ENCODE measurements at regions not wholly inside any gene's neighbourhood (a gene's known extent, or its start where the extent isn't known, plus 50 kb on each side); places are given as distances from the start of the nearest gene placed in this dataset.

DNA sequence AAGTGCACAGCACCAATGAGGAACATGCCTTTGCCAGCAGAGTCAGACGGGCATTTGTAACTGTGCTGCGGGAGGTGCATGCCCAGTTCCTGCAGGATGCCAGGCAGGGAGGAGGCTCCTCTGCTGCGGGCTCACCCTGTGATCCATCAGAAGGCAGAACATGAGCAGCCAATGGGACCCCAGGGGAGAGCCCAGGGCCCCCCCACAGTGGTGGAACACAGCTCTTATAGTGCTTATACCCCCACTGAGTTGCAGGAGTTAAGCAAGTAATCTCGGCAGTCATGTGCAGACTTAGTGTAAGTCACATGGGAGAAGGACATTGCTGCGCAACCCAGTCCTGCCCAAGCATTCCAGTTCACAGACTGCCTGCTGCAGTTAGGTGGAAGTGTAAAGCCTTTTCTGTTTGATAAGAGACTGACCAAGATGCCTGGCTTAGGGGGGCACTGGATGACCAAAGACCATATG is 120.3 kb upstream of the TMEM106B start:
- TF ChIP-seq, protein P1, sequence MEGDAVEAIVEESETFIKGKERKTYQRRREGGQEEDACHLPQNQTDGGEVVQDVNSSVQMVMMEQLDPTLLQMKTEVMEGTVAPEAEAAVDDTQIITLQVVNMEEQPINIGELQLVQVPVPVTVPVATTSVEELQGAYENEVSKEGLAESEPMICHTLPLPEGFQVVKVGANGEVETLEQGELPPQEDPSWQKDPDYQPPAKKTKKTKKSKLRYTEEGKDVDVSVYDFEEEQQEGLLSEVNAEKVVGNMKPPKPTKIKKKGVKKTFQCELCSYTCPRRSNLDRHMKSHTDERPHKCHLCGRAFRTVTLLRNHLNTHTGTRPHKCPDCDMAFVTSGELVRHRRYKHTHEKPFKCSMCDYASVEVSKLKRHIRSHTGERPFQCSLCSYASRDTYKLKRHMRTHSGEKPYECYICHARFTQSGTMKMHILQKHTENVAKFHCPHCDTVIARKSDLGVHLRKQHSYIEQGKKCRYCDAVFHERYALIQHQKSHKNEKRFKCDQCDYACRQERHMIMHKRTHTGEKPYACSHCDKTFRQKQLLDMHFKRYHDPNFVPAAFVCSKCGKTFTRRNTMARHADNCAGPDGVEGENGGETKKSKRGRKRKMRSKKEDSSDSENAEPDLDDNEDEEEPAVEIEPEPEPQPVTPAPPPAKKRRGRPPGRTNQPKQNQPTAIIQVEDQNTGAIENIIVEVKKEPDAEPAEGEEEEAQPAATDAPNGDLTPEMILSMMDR (IDR thresholded peaks at IDR 0.05): no peak
- no peak for TF ChIP-seq POLR2A (IDR thresholded peaks at IDR 0.05)
